ENCODE measurements at regions not wholly inside any gene's neighbourhood (a gene's known extent, or its start where the extent isn't known, plus 50 kb on each side); places are given as distances from the start of the nearest gene placed in this dataset.

GRCh38 chr14:103275000-103275399 is 59.0 kb upstream of the EIF5 start:
- Mint-ChIP-seq H3K27me3 (ENCODE audit: insufficient read depth, unreplicated experiment) (no peaks in the 10 kb centered on the region), H3K36me3 (ENCODE audit: insufficient read depth, unreplicated experiment) (no peaks in the 10 kb centered on the region), H3K4me3 (ENCODE audit: unreplicated experiment) (no peak overlapping the region), H3K9me3 (ENCODE audit: unreplicated experiment) (no peaks in the 10 kb centered on the region), H3K27ac (ENCODE audit: unreplicated experiment) (no peak overlapping the region), H3K4me1 (ENCODE audit: low read depth, unreplicated experiment) (no peaks in the 10 kb centered on the region)
- H3K4me3 ChIP-seq (ENCODE audit: low read depth, low read length) = no peak overlapping the region
- H3K9me3 ChIP-seq = no peaks in the 10 kb centered on the region
- ChIA-PET POLR2A (no interaction called here), CTCF (no interaction called here)
- intact Hi-C loops (cut with micrococcal nuclease; ENCODE audit: unreplicated experiment) = no loop called here
- TF ChIP-seq CTCF (IDR thresholded peaks at IDR 0.05; ENCODE audit: insufficient read depth in 1 of 2, low read depth in 1 of 2, low read length in 1 of 2, severe bottlenecking in 1 of 2, unreplicated experiment in 1 of 2) = no peak
- DNase-seq = no peak
- no peaks in the 10 kb centered on the region for H3K27me3 ChIP-seq (replicated peaks; ENCODE audit: control insufficient read depth, insufficient read depth, low read length)
- H3K36me3 ChIP-seq (ENCODE audit: control insufficient read depth, insufficient read depth, low read length) = no peaks in the 10 kb centered on the region
- no TSS peak for BruUV-seq (replicated peaks)
- H3K4me1 ChIP-seq = no peaks in the 10 kb centered on the region

GRCh38 chr14:103277931-103278330 is 56.1 kb upstream of the EIF5 start:
- ChIA-PET POLR2A (no interaction called here), CTCF (interaction anchor here (0.7 kb wide), 1 partner anchor 13 kb away, joined by 9 read pairs; no protein-coding TSS in a partner anchor)
- Histone ChIP-seq H3K9me3 (no peaks in the 10 kb centered on the region), H3K36me3 (ENCODE audit: control insufficient read depth, insufficient read depth, low read length) (no peaks in the 10 kb centered on the region), H3K4me1 (no peaks in the 10 kb centered on the region), H3K27me3 (replicated peaks; ENCODE audit: control insufficient read depth, insufficient read depth, low read length) (no peaks in the 10 kb centered on the region), H3K4me3 (ENCODE audit: low read depth, low read length) (no peak overlapping the region)
- intact Hi-C loops (cut with micrococcal nuclease; ENCODE audit: unreplicated experiment) = no loop called here
- Mint-ChIP-seq H3K27ac (ENCODE audit: unreplicated experiment) (no peak overlapping the region), H3K27me3 (ENCODE audit: insufficient read depth, unreplicated experiment) (no peaks in the 10 kb centered on the region), H3K4me1 (ENCODE audit: low read depth, unreplicated experiment) (peaks cover 7% of the 10 kb centered on the region), H3K4me3 (ENCODE audit: unreplicated experiment) (no peak overlapping the region), H3K36me3 (ENCODE audit: insufficient read depth, unreplicated experiment) (no peaks in the 10 kb centered on the region), H3K9me3 (ENCODE audit: unreplicated experiment) (no peaks in the 10 kb centered on the region)
- BruUV-seq (replicated peaks) = no TSS peak
- no peak for TF ChIP-seq CTCF (IDR thresholded peaks at IDR 0.05; ENCODE audit: insufficient read depth in 1 of 2, low read depth in 1 of 2, low read length in 1 of 2, severe bottlenecking in 1 of 2, unreplicated experiment in 1 of 2)
- no peak for DNase-seq

- Histone ChIP-seq H3K4me3 (ENCODE audit: low read depth, low read length) (no peak overlapping the region), H3K36me3 (ENCODE audit: control insufficient read depth, insufficient read depth, low read length) (no peaks in the 10 kb centered on the region), H3K4me1 (peaks cover 6% of the 10 kb centered on the region), H3K27me3 (replicated peaks; ENCODE audit: control insufficient read depth, insufficient read depth, low read length) (no peaks in the 10 kb centered on the region), H3K9me3 (no peaks in the 10 kb centered on the region)
- no peak for DNase-seq
- intact Hi-C loops (cut with micrococcal nuclease; ENCODE audit: unreplicated experiment) = no loop called here
- no peak overlapping the region for H3K27ac Mint-ChIP-seq (ENCODE audit: unreplicated experiment)
- H3K27me3 Mint-ChIP-seq (ENCODE audit: insufficient read depth, unreplicated experiment) = no peaks in the 10 kb centered on the region
- POLR2A ChIA-PET = no interaction called here
- H3K4me3 Mint-ChIP-seq (ENCODE audit: unreplicated experiment) = no peak overlapping the region
- CTCF ChIA-PET = interaction anchor here (0.7 kb wide), 1 partner anchor 533 kb away, joined by 3 read pairs; no protein-coding TSS in a partner anchor
- H3K9me3 Mint-ChIP-seq (ENCODE audit: unreplicated experiment) = no peaks in the 10 kb centered on the region
- BruUV-seq (replicated peaks) = no TSS peak
- H3K36me3 Mint-ChIP-seq (ENCODE audit: insufficient read depth, unreplicated experiment) = no peaks in the 10 kb centered on the region
- no peak for TF ChIP-seq CTCF (IDR thresholded peaks at IDR 0.05; ENCODE audit: insufficient read depth in 1 of 2, low read depth in 1 of 2, low read length in 1 of 2, severe bottlenecking in 1 of 2, unreplicated experiment in 1 of 2)
- peaks cover 7% of the 10 kb centered on the region for H3K4me1 Mint-ChIP-seq (ENCODE audit: low read depth, unreplicated experiment)
Observed at GRCh38 chr14:103279142-103280025, 54.7 kb upstream of the EIF5 start.
